ENCODE measurements at regions not wholly inside any gene's neighbourhood (a gene's known extent, or its start where the extent isn't known, plus 50 kb on each side); places are given as distances from the start of the nearest gene placed in this dataset.

DNA sequence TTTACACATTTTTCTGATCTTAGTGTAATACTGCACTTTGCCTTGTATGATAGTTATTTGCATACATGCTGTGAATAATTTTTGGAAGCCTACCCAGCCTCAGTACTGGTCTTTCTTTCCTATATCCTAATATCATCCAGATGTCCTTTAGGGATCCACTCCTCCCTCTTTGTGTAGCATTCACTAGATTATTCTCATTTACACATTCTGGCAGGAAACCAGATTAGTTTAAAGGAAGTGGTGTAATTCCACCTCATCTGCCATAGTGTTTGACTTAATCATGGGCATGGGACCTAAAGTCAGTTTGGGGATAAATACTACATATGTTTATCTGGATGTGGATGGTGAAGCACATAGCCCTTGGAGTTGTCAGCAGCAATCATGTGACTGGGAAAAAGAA, 444.9 kb upstream of the MAP2 start:
- Histone ChIP-seq H3K27me3 (ENCODE audit: control insufficient read depth, insufficient read depth, low read length) (no peaks in the 10 kb centered on the region), H3K9ac (ENCODE audit: low read length in 3 of 3) (no peak overlapping the region), H3K4me3 (ENCODE audit: low read length in 3 of 3) (no peak overlapping the region), H3K27ac (ENCODE audit: low read depth in 2 of 2, low read length in 2 of 2) (no peak overlapping the region), H3K36me3 (ENCODE audit: control insufficient read depth in 2 of 3, insufficient read depth in 3 of 3, low read length in 3 of 3) (no peaks in the 10 kb centered on the region), H3K9me3 (ENCODE audit: control insufficient read depth in 2 of 3, insufficient read depth in 1 of 3, low read length in 3 of 3) (no peaks in the 10 kb centered on the region), H3K4me1 (ENCODE audit: control insufficient read depth in 2 of 3, insufficient read depth in 2 of 3, low read depth in 1 of 3, low read length in 3 of 3) (no peaks in the 10 kb centered on the region)
- no peak for FAIRE-seq
- intact Hi-C loops (cut with DNase I): no loop called here
- DNase-seq: no peak
- TF ChIP-seq, protein P1, sequence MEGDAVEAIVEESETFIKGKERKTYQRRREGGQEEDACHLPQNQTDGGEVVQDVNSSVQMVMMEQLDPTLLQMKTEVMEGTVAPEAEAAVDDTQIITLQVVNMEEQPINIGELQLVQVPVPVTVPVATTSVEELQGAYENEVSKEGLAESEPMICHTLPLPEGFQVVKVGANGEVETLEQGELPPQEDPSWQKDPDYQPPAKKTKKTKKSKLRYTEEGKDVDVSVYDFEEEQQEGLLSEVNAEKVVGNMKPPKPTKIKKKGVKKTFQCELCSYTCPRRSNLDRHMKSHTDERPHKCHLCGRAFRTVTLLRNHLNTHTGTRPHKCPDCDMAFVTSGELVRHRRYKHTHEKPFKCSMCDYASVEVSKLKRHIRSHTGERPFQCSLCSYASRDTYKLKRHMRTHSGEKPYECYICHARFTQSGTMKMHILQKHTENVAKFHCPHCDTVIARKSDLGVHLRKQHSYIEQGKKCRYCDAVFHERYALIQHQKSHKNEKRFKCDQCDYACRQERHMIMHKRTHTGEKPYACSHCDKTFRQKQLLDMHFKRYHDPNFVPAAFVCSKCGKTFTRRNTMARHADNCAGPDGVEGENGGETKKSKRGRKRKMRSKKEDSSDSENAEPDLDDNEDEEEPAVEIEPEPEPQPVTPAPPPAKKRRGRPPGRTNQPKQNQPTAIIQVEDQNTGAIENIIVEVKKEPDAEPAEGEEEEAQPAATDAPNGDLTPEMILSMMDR (IDR thresholded peaks at IDR 0.05; ENCODE audit: borderline replicate concordance, extremely low read depth, insufficient read depth): no peak

DNA sequence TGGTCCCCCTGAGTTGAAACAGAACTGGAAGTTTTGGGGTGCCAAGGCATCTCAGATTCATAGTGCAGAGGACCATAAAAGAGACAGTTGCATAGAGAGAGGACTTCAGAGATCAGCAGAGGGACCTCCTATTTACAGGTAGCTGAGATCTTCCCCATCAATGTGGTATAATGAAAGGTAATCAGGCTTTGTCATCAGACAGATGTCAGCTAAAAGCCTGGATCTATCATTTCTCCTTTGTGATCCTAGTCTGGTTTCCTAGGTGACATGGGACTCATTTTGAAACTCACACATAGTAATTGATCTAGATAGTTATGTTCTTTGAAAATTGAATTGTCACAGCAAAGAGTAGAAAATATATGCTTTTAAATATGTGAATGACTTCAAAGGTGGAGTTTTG, 443.5 kb upstream of the MAP2 start:
- Histone ChIP-seq H3K9me3 (ENCODE audit: control insufficient read depth in 2 of 3, insufficient read depth in 1 of 3, low read length in 3 of 3) (no peaks in the 10 kb centered on the region), H3K9ac (ENCODE audit: low read length in 3 of 3) (no peak overlapping the region), H3K4me1 (ENCODE audit: control insufficient read depth in 2 of 3, insufficient read depth in 2 of 3, low read depth in 1 of 3, low read length in 3 of 3) (peaks cover 0 to 4% (median 0%) of the 10 kb centered on the region in 3 donors), H3K27me3 (ENCODE audit: control insufficient read depth, insufficient read depth, low read length) (no peaks in the 10 kb centered on the region), H3K4me3 (ENCODE audit: low read length in 3 of 3) (no peak overlapping the region), H3K36me3 (ENCODE audit: control insufficient read depth in 2 of 3, insufficient read depth in 3 of 3, low read length in 3 of 3) (no peaks in the 10 kb centered on the region), H3K27ac (ENCODE audit: low read depth in 2 of 2, low read length in 2 of 2) (no peak overlapping the region)
- TF ChIP-seq, protein P1 (IDR thresholded peaks at IDR 0.05; ENCODE audit: borderline replicate concordance, extremely low read depth, insufficient read depth): no peak
- intact Hi-C loops (cut with DNase I): no loop called here
- FAIRE-seq: no peak
- DNase-seq: no peak

DNA sequence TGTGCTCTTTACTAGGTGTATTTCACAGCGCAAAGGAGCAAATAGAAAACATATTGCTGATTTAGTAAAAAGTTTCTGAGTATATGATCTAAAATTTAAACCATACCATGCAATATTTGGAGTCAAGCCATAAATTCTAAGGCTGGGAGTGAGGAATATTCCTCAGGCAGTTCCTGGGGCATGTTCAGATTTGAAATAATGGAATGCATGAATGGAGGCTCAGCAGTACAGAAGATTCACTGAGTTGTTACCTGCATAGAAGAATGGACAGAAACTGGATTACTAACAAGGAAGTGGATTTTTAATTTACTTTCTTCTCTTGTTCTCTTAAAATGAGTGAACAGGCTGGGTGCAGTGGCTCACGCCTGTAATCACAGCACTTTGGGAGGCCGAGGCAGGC, 441.0 kb upstream of the MAP2 start:
- Histone ChIP-seq H3K36me3 (ENCODE audit: control insufficient read depth in 2 of 3, insufficient read depth in 3 of 3, low read length in 3 of 3) (no peaks in the 10 kb centered on the region), H3K4me1 (ENCODE audit: control insufficient read depth in 2 of 3, insufficient read depth in 2 of 3, low read depth in 1 of 3, low read length in 3 of 3) (peaks cover 0 to 4% (median 0%) of the 10 kb centered on the region in 3 donors), H3K9me3 (ENCODE audit: control insufficient read depth in 2 of 3, insufficient read depth in 1 of 3, low read length in 3 of 3) (no peaks in the 10 kb centered on the region), H3K27ac (ENCODE audit: low read depth in 2 of 2, low read length in 2 of 2) (no peak overlapping the region), H3K4me3 (ENCODE audit: low read length in 3 of 3) (no peak overlapping the region), H3K27me3 (ENCODE audit: control insufficient read depth, insufficient read depth, low read length) (no peaks in the 10 kb centered on the region), H3K9ac (ENCODE audit: low read length in 3 of 3) (no peak overlapping the region)
- DNase-seq (no peak), FAIRE-seq (no peak)
- TF ChIP-seq, protein P1 (IDR thresholded peaks at IDR 0.05; ENCODE audit: borderline replicate concordance, extremely low read depth, insufficient read depth): no peak
- intact Hi-C loops (cut with DNase I): no loop called here

DNA sequence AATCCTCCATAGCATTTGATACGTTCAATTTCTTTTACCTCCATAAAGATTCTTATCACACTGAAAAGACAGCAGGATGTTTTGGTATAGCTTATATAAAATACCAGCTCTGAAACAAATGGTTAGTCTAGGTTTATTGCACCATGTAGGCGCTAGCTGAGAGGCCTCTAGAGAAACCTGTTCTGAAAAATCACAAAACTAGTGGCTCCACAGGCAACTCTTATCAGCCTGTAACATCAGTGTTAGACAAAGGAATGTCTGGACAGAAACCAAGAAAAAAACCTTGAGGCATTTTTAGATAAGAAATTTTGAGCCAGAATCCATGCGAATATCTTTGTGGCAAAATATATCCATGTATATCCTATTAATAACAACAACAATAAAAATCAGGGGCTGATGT, 440.4 kb upstream of the MAP2 start:
- Histone ChIP-seq H3K9ac (ENCODE audit: low read length in 3 of 3) (no peak overlapping the region), H3K4me3 (ENCODE audit: low read length in 3 of 3) (no peak overlapping the region), H3K27ac (ENCODE audit: low read depth in 2 of 2, low read length in 2 of 2) (no peak overlapping the region), H3K9me3 (ENCODE audit: control insufficient read depth in 2 of 3, insufficient read depth in 1 of 3, low read length in 3 of 3) (no peaks in the 10 kb centered on the region), H3K36me3 (ENCODE audit: control insufficient read depth in 2 of 3, insufficient read depth in 3 of 3, low read length in 3 of 3) (no peaks in the 10 kb centered on the region), H3K4me1 (ENCODE audit: control insufficient read depth in 2 of 3, insufficient read depth in 2 of 3, low read depth in 1 of 3, low read length in 3 of 3) (peaks cover 0 to 4% (median 0%) of the 10 kb centered on the region in 3 donors), H3K27me3 (ENCODE audit: control insufficient read depth, insufficient read depth, low read length) (no peaks in the 10 kb centered on the region)
- FAIRE-seq (no peak), DNase-seq (peak in 2 of 5 donors; percentile 10 to 18)
- intact Hi-C loops (cut with DNase I): no loop called here
- TF ChIP-seq, protein P1 (IDR thresholded peaks at IDR 0.05; ENCODE audit: borderline replicate concordance, extremely low read depth, insufficient read depth): no peak

Measured in kidney (tissue), 13 donors.